ENCODE measurements at regions not wholly inside any gene's neighbourhood (a gene's known extent, or its start where the extent isn't known, plus 50 kb on each side); places are given as distances from the start of the nearest gene placed in this dataset.

- no peaks in the 10 kb centered on the region for H3K9me3 ChIP-seq (ENCODE audit: low read depth, low read length)
- no peak overlapping the region for H3K4me2 ChIP-seq (ENCODE audit: insufficient read depth, low read length)
- no peaks in the 10 kb centered on the region for H3K36me3 ChIP-seq (ENCODE audit: insufficient read depth, low read length)
- H3K27ac ChIP-seq (ENCODE audit: low read depth, low read length), result no peak overlapping the region
- H3K79me2 ChIP-seq (ENCODE audit: insufficient read depth, low read length), result no peaks in the 10 kb centered on the region
- no peak overlapping the region for H3K4me3 ChIP-seq (ENCODE audit: insufficient read depth, low read length)
- TF ChIP-seq CTCF (IDR thresholded peaks at IDR 0.05; ENCODE audit: extremely low read depth, low read depth, low read length), result no peak
- no peaks in the 10 kb centered on the region for H3K27me3 ChIP-seq (ENCODE audit: insufficient read depth, low read length)
- no peak for DNase-seq (ENCODE audit: insufficient read length, low spot score, missing footprints)
- no peaks in the 10 kb centered on the region for H3K4me1 ChIP-seq (ENCODE audit: insufficient read depth, low read length)
- no peak overlapping the region for H2AFZ ChIP-seq (ENCODE audit: low read length)
- H4K20me1 ChIP-seq (ENCODE audit: insufficient read depth, low read length), result no peaks in the 10 kb centered on the region
These were observed 84.7 kb downstream of the RBBP6 start for GRCh38 chr16:24624102-24624501.

GRCh38 chr16:24626256-24626655 is 86.9 kb downstream of the RBBP6 start:
- Histone ChIP-seq H3K9me3 (ENCODE audit: low read depth, low read length) (no peaks in the 10 kb centered on the region), H3K27me3 (ENCODE audit: insufficient read depth, low read length) (no peaks in the 10 kb centered on the region), H4K20me1 (ENCODE audit: insufficient read depth, low read length) (no peaks in the 10 kb centered on the region), H3K36me3 (ENCODE audit: insufficient read depth, low read length) (no peaks in the 10 kb centered on the region), H3K27ac (ENCODE audit: low read depth, low read length) (no peak overlapping the region), H3K4me1 (ENCODE audit: insufficient read depth, low read length) (no peaks in the 10 kb centered on the region), H3K4me3 (ENCODE audit: insufficient read depth, low read length) (no peak overlapping the region), H3K4me2 (ENCODE audit: insufficient read depth, low read length) (no peak overlapping the region), H2AFZ (ENCODE audit: low read length) (no peak overlapping the region), H3K79me2 (ENCODE audit: insufficient read depth, low read length) (no peaks in the 10 kb centered on the region)
- DNase-seq (ENCODE audit: insufficient read length, low spot score, missing footprints), result no peak
- TF ChIP-seq CTCF (IDR thresholded peaks at IDR 0.05; ENCODE audit: extremely low read depth, low read depth, low read length), result no peak

- H3K4me1 ChIP-seq (ENCODE audit: insufficient read depth, low read length), result peaks cover 12% of the 10 kb centered on the region
- H3K79me2 ChIP-seq (ENCODE audit: insufficient read depth, low read length), result no peaks in the 10 kb centered on the region
- H3K27me3 ChIP-seq (ENCODE audit: insufficient read depth, low read length), result no peaks in the 10 kb centered on the region
- no peaks in the 10 kb centered on the region for H3K9me3 ChIP-seq (ENCODE audit: low read depth, low read length)
- H3K27ac ChIP-seq (ENCODE audit: low read depth, low read length), result no peak overlapping the region
- DNase-seq (ENCODE audit: insufficient read length, low spot score, missing footprints), result no peak
- no peak overlapping the region for H3K4me2 ChIP-seq (ENCODE audit: insufficient read depth, low read length)
- TF ChIP-seq CTCF (IDR thresholded peaks at IDR 0.05; ENCODE audit: extremely low read depth, low read depth, low read length), result no peak
- no peaks in the 10 kb centered on the region for H4K20me1 ChIP-seq (ENCODE audit: insufficient read depth, low read length)
- H3K36me3 ChIP-seq (ENCODE audit: insufficient read depth, low read length), result no peaks in the 10 kb centered on the region
- no peak overlapping the region for H2AFZ ChIP-seq (ENCODE audit: low read length)
- H3K4me3 ChIP-seq (ENCODE audit: insufficient read depth, low read length), result no peak overlapping the region
These were observed 94.5 kb upstream of the TNRC6A start for GRCh38 chr16:24634919-24635318.

GRCh38 chr16:24635900-24636610 is 93.4 kb upstream of the TNRC6A start:
- Histone ChIP-seq H3K9me3 (ENCODE audit: low read depth, low read length) (no peaks in the 10 kb centered on the region), H3K79me2 (ENCODE audit: insufficient read depth, low read length) (no peaks in the 10 kb centered on the region), H3K4me1 (ENCODE audit: insufficient read depth, low read length) (peaks cover 12% of the 10 kb centered on the region), H4K20me1 (ENCODE audit: insufficient read depth, low read length) (no peaks in the 10 kb centered on the region), H3K27me3 (ENCODE audit: insufficient read depth, low read length) (no peaks in the 10 kb centered on the region), H3K36me3 (ENCODE audit: insufficient read depth, low read length) (no peaks in the 10 kb centered on the region), H3K4me3 (ENCODE audit: insufficient read depth, low read length) (no peak overlapping the region), H3K27ac (ENCODE audit: low read depth, low read length) (peak overlapping the region; percentile 18), H3K4me2 (ENCODE audit: insufficient read depth, low read length) (peak overlapping the region; percentile 37), H2AFZ (ENCODE audit: low read length) (no peak overlapping the region)
- no peak for TF ChIP-seq CTCF (IDR thresholded peaks at IDR 0.05; ENCODE audit: extremely low read depth, low read depth, low read length)
- DNase-seq (ENCODE audit: insufficient read length, low spot score, missing footprints), result peak; percentile 82
